A673 (cell line): ENCODE measurements at regions not wholly inside any gene's neighbourhood (a gene's known extent, or its start where the extent isn't known, plus 50 kb on each side); places are given as distances from the start of the nearest gene placed in this dataset.

ENCODE experiments used
- BruUV-seq: library from RNA; stranded (reverse); fragments of 400-500 nt; replicated peaks from 2 replicates; lab custom pipeline; 2021; lab: Mats Ljungman, UMichigan
- CTCF ChIA-PET: fragments of 300-600 bp; sonication (Branson Sonifier 250); formaldehyde crosslinking; loops from one replicate; lab custom pipeline; 2022; ENCODE audit warnings: antibody characterized with exemption; lab: Charles Lee
- POLR2A ChIA-PET: fragments of 300-600 bp; sonication (Branson Sonifier 250); formaldehyde crosslinking; loops from one replicate; lab custom pipeline; 2022; ENCODE audit warnings: antibody characterized with exemption; ENCODE audit not compliant: low non-redundant PET; lab: Charles Lee
- DNase-seq: peaks from one replicate; pipeline ENCODE4 v3.0.0-alpha.2; 2015; ENCODE audit warnings: low spot score
- H3K27ac ChIP-seq: fragments of 200-600 bp; sonication (generic); 2 replicates; pipeline ENCODE4 v1.5.1; 2016; ENCODE audit warnings: mixed run types, low read depth, mild to moderate bottlenecking, mixed read lengths, antibody characterized with exemption, low read length; ENCODE audit not compliant: poor library complexity, severe bottlenecking
- H3K27me3 ChIP-seq: fragments of 200-600 bp; sonication (generic); replicated peaks from 2 replicates; pipeline ENCODE4 v1.6.1; 2017; ENCODE audit warnings: mixed run types, low read depth, mild to moderate bottlenecking, mixed read lengths, antibody characterized with exemption, low read length; ENCODE audit not compliant: insufficient read depth, poor library complexity
- H3K36me3 ChIP-seq: fragments of 200-600 bp; sonication (generic); 2 replicates; pipeline ENCODE4 v1.6.1; 2016; ENCODE audit warnings: mixed run types, mild to moderate bottlenecking, mixed read lengths, antibody characterized with exemption, low read length; ENCODE audit not compliant: insufficient read depth, poor library complexity, severe bottlenecking
- H3K4me1 ChIP-seq: fragments of 200-600 bp; sonication (generic); 2 replicates; pipeline ENCODE4 v1.6.1; 2017; ENCODE audit warnings: mixed run types, mild to moderate bottlenecking, mixed read lengths, antibody characterized with exemption, low read length; ENCODE audit not compliant: insufficient read depth, poor library complexity, severe bottlenecking
- H3K4me3 ChIP-seq: fragments of 200-600 bp; sonication (generic); 2 replicates; pipeline ENCODE4 v1.5.1; 2016; ENCODE audit warnings: low read depth, mixed run types, mild to moderate bottlenecking, mixed read lengths, low read length; ENCODE audit not compliant: poor library complexity, severe bottlenecking
- H3K9me3 ChIP-seq: fragments of 200-600 bp; sonication (generic); 2 replicates; pipeline ENCODE4 v1.6.1; 2016; ENCODE audit warnings: mixed run types, low read depth, mild to moderate bottlenecking, mixed read lengths, antibody characterized with exemption, low read length; ENCODE audit not compliant: poor library complexity, severe bottlenecking
- CTCF ChIP-seq: fragments of 300-800, 200-600 bp; sonication (generic); conservative IDR thresholded peaks from 2 replicates; pipeline ENCODE4 v1.5.1; 2017; ENCODE audit warnings: low read depth, mild to moderate bottlenecking, antibody characterized with exemption, low read length, moderate library complexity, mixed read lengths
- EZH2 ChIP-seq: fragments of 200-600 bp; sonication (generic); IDR thresholded peaks from 2 replicates; pipeline ENCODE4 v1.6.1; 2017; ENCODE audit warnings: borderline replicate concordance, low read depth, mild to moderate bottlenecking, mixed read lengths, antibody characterized with exemption, low read length; ENCODE audit not compliant: poor library complexity, severe bottlenecking
- intact Hi-C: fragments of 100-400 bp; cut with micrococcal nuclease; formaldehyde crosslinking; loops from one replicate; pipeline ENCODE4 v1.10.0; 2022; ENCODE audit not compliant: unreplicated experiment

- DNase-seq = no peak
- no TSS peak for BruUV-seq
- Histone ChIP-seq H3K36me3 (no peaks in the 10 kb centered on the region), H3K27ac (no peak overlapping the region), H3K9me3 (no peaks in the 10 kb centered on the region), H3K4me1 (no peaks in the 10 kb centered on the region), H3K27me3 (peaks cover 5% of the 10 kb centered on the region), H3K4me3 (no peak overlapping the region)
- TF ChIP-seq EZH2 (no peak), CTCF (no peak)
- POLR2A ChIA-PET = no interaction called here
- intact Hi-C loops = no loop called here
- CTCF ChIA-PET = no interaction called here
Measured at GRCh38 chr15:98121957-98122356, 161.5 kb downstream of the ARRDC4 start.

- H3K4me1 ChIP-seq = no peaks in the 10 kb centered on the region
- ChIA-PET POLR2A (no interaction called here), CTCF (no interaction called here)
- H3K36me3 ChIP-seq = no peaks in the 10 kb centered on the region
- no peak for DNase-seq
- H3K9me3 ChIP-seq = no peaks in the 10 kb centered on the region
- intact Hi-C loops = no loop called here
- no TSS peak for BruUV-seq
- H3K27ac ChIP-seq = no peak overlapping the region
- H3K27me3 ChIP-seq = peaks cover 9% of the 10 kb centered on the region
- H3K4me3 ChIP-seq = no peak overlapping the region
- TF ChIP-seq CTCF (no peak), EZH2 (no peak)
Measured at GRCh38 chr15:98123297-98123696, 162.8 kb downstream of the ARRDC4 start.

GRCh38 chr15:98123834-98124233 is 163.3 kb downstream of the ARRDC4 start:
- no TSS peak for BruUV-seq
- Histone ChIP-seq H3K27me3 (peaks cover 9% of the 10 kb centered on the region), H3K9me3 (no peaks in the 10 kb centered on the region), H3K36me3 (no peaks in the 10 kb centered on the region), H3K27ac (no peak overlapping the region), H3K4me1 (no peaks in the 10 kb centered on the region), H3K4me3 (no peak overlapping the region)
- CTCF ChIA-PET = no interaction called here
- TF ChIP-seq CTCF (no peak), EZH2 (no peak)
- intact Hi-C loops = no loop called here
- POLR2A ChIA-PET = no interaction called here
- no peak for DNase-seq
